ENCODE measurements at regions not wholly inside any gene's neighbourhood (a gene's known extent, or its start where the extent isn't known, plus 50 kb on each side); places are given as distances from the start of the nearest gene placed in this dataset.
"Not testable (repeated sequence)": the region's sequence is repeated elsewhere in the genome, so short reads cannot be mapped to it uniquely, and the experiment has no call there.

DNA sequence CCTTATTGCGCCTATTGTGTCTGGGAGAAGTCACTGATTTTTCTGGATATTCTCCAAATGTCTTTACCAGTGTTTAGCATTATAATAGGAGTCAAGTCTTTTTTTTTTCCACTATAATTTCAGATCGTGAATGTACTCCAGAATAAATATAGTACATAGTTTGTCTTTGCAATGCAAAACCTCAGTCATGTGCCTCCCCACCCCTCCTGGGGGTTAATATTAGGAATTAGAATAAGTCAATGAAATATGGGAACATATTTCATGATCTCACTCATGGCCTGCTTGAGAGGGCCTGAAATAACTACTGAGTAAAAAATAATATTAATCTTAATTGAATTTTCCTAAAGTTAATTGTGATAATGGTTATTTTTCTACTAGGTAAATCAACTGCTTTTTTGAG lies 79.0 kb upstream of the TMEM170B start:
- Histone ChIP-seq H3K14ac (ENCODE audit: low read length) (no peak overlapping the region), H2BK5ac (ENCODE audit: low read depth, low read length, poor library complexity) (no peak overlapping the region), H3K36me3 (ENCODE audit: control insufficient read depth in 1 of 2, insufficient read depth in 2 of 2, low read length in 2 of 2) (no peaks in the 10 kb centered on the region), H3K27me3 (ENCODE audit: insufficient read depth, low read length) (no peaks in the 10 kb centered on the region), H2BK12ac (ENCODE audit: low read length) (no peak overlapping the region), H2BK120ac (ENCODE audit: insufficient read depth, low read length, poor library complexity) (no peak overlapping the region), H2AK5ac (ENCODE audit: low read length) (no peak overlapping the region), H3K18ac (ENCODE audit: low read length) (no peak overlapping the region), H4K12ac (ENCODE audit: low read depth, low read length) (no peak overlapping the region), H3K4ac (ENCODE audit: low read depth, low read length) (no peak overlapping the region), H3K23ac (ENCODE audit: low read length) (no peak overlapping the region), H3K4me3 (ENCODE audit: low read depth, low read length) (no peak overlapping the region), H3K4me2 (ENCODE audit: low read length) (no peak overlapping the region), H3K79me2 (ENCODE audit: control insufficient read depth, insufficient read depth, low read length, poor library complexity) (no peaks in the 10 kb centered on the region), H4K91ac (ENCODE audit: low read depth, low read length) (no peak overlapping the region), H3K27ac (ENCODE audit: low read depth, low read length) (no peak overlapping the region), H3K9me3 (ENCODE audit: insufficient read depth, low read depth, low read length) (no peaks in the 10 kb centered on the region), H3K4me1 (ENCODE audit: control insufficient read depth in 1 of 2, insufficient read depth in 2 of 2, low read length in 2 of 2) (peaks cover 0 to 2% of the 10 kb centered on the region in 2 experiments), H3K79me1 (ENCODE audit: low read length) (no peaks in the 10 kb centered on the region), H4K8ac (ENCODE audit: low read depth, low read length) (no peak overlapping the region), H3K9ac (ENCODE audit: low read length) (no peak overlapping the region), H2AFZ (ENCODE audit: insufficient read depth, low read length, poor library complexity) (no peak overlapping the region)
- no CpG with 5 or more reads among the region's 2 CpGs for WGBS (ENCODE audit: extremely low coverage, insufficient coverage, insufficient read length)
- DNase-seq: no peak

DNA sequence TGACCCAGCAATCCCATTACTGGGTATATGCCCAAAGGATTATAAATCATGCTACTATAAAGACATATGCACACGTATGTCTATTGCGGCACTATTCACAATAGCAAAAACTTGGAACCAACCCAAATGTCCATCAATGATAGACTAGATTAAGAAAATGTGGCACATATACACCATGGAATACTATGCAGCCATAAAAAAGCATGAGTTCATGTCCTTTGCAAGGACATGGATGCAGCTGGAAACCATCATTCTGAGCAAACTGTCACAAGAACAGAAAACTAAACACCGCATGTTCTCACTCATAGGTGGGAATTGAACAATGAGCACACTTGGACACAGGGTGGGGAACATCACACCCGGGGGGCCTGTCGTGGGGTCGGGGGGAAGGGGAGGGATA lies 80.1 kb upstream of the TMEM170B start:
- H2BK5ac ChIP-seq (ENCODE audit: low read depth, low read length, poor library complexity); H3K4me2 ChIP-seq (ENCODE audit: low read length); H2BK120ac ChIP-seq (ENCODE audit: insufficient read depth, low read length, poor library complexity); H2BK12ac ChIP-seq (ENCODE audit: low read length); H4K12ac ChIP-seq (ENCODE audit: low read depth, low read length); H2AK5ac ChIP-seq (ENCODE audit: low read length); H3K9me3 ChIP-seq (ENCODE audit: insufficient read depth, low read depth, low read length); H3K79me2 ChIP-seq (ENCODE audit: control insufficient read depth, insufficient read depth, low read length, poor library complexity); H3K23ac ChIP-seq (ENCODE audit: low read length); H3K18ac ChIP-seq (ENCODE audit: low read length); H3K27ac ChIP-seq (ENCODE audit: low read depth, low read length); H3K14ac ChIP-seq (ENCODE audit: low read length); H4K91ac ChIP-seq (ENCODE audit: low read depth, low read length); H3K9ac ChIP-seq (ENCODE audit: low read length); H3K27me3 ChIP-seq (ENCODE audit: insufficient read depth, low read length); H3K79me1 ChIP-seq (ENCODE audit: low read length); H3K4me1 ChIP-seq (ENCODE audit: control insufficient read depth in 1 of 2, insufficient read depth in 2 of 2, low read length in 2 of 2); H2AFZ ChIP-seq (ENCODE audit: insufficient read depth, low read length, poor library complexity); H4K8ac ChIP-seq (ENCODE audit: low read depth, low read length); DNase-seq; H3K36me3 ChIP-seq (ENCODE audit: control insufficient read depth in 1 of 2, insufficient read depth in 2 of 2, low read length in 2 of 2); H3K4ac ChIP-seq (ENCODE audit: low read depth, low read length); H3K4me3 ChIP-seq (ENCODE audit: low read depth, low read length): not testable (repeated sequence)
- no CpG with 5 or more reads among the region's 6 CpGs for WGBS (ENCODE audit: extremely low coverage, insufficient coverage, insufficient read length)

DNA sequence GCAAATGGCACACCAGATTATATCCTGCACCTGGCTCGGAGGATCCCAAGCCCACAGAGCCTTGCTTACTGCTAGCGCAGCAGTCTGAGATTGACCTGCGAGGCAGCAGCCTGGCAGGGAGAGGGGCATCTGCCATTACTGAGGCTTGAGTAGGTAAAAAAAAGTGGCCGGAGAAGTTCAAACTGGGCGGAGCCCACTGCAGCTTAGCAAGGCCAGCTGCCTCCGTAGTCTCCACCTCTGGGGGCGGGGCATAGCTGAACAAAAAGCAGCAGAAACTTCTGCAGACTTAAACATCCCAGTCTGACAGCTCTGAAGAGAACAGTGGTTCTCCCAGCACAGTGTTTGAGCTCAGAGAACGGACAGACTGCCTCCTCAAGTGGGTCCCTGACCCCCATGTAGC lies 85.4 kb upstream of the TMEM170B start:
- H2BK5ac ChIP-seq (ENCODE audit: low read depth, low read length, poor library complexity); H3K4me2 ChIP-seq (ENCODE audit: low read length); H2AFZ ChIP-seq (ENCODE audit: insufficient read depth, low read length, poor library complexity); H3K9ac ChIP-seq (ENCODE audit: low read length); H2BK120ac ChIP-seq (ENCODE audit: insufficient read depth, low read length, poor library complexity); H3K36me3 ChIP-seq (ENCODE audit: control insufficient read depth in 1 of 2, insufficient read depth in 2 of 2, low read length in 2 of 2); H2BK12ac ChIP-seq (ENCODE audit: low read length); H3K79me2 ChIP-seq (ENCODE audit: control insufficient read depth, insufficient read depth, low read length, poor library complexity); DNase-seq; H3K4me3 ChIP-seq (ENCODE audit: low read depth, low read length); H3K23ac ChIP-seq (ENCODE audit: low read length); H3K79me1 ChIP-seq (ENCODE audit: low read length); H4K91ac ChIP-seq (ENCODE audit: low read depth, low read length); H3K4me1 ChIP-seq (ENCODE audit: control insufficient read depth in 1 of 2, insufficient read depth in 2 of 2, low read length in 2 of 2); H3K14ac ChIP-seq (ENCODE audit: low read length); H3K18ac ChIP-seq (ENCODE audit: low read length); H4K8ac ChIP-seq (ENCODE audit: low read depth, low read length); H2AK5ac ChIP-seq (ENCODE audit: low read length); H3K27me3 ChIP-seq (ENCODE audit: insufficient read depth, low read length); H3K27ac ChIP-seq (ENCODE audit: low read depth, low read length); H3K9me3 ChIP-seq (ENCODE audit: insufficient read depth, low read depth, low read length); H4K12ac ChIP-seq (ENCODE audit: low read depth, low read length); H3K4ac ChIP-seq (ENCODE audit: low read depth, low read length): not testable (repeated sequence)
- no CpG with 5 or more reads among the region's 8 CpGs for WGBS (ENCODE audit: extremely low coverage, insufficient coverage, insufficient read length)

DNA sequence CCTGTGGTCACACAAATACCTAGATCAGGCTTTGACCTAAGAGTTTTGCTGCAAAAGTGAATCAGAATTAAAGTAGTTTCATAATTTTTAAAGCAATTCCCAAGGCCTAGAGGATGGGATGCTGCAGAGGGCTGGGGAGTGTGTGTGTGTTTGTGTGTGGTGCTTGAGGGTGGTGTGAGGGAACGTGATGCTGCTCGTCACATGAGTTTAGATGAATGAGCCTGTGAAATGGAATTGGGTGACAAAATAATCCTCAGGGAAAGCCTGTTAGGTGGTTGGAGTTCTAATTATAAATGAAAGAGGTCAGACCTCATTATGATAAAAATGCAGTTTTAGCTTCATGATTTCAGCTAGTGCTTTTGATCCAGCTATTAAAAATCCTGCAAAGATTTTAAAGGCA lies 87.5 kb upstream of the TMEM170B start:
- Histone ChIP-seq H3K27ac (ENCODE audit: low read depth, low read length) (no peak overlapping the region), H3K9ac (ENCODE audit: low read length) (no peak overlapping the region), H3K4ac (ENCODE audit: low read depth, low read length) (no peak overlapping the region), H3K23ac (ENCODE audit: low read length) (no peak overlapping the region), H4K8ac (ENCODE audit: low read depth, low read length) (no peak overlapping the region), H3K36me3 (ENCODE audit: control insufficient read depth in 1 of 2, insufficient read depth in 2 of 2, low read length in 2 of 2) (no peaks in the 10 kb centered on the region), H2BK120ac (ENCODE audit: insufficient read depth, low read length, poor library complexity) (no peak overlapping the region), H2AFZ (ENCODE audit: insufficient read depth, low read length, poor library complexity) (no peak overlapping the region), H4K12ac (ENCODE audit: low read depth, low read length) (no peak overlapping the region), H3K4me3 (ENCODE audit: low read depth, low read length) (no peak overlapping the region), H2BK12ac (ENCODE audit: low read length) (no peak overlapping the region), H2AK5ac (ENCODE audit: low read length) (no peak overlapping the region), H3K79me1 (ENCODE audit: low read length) (no peaks in the 10 kb centered on the region), H3K9me3 (ENCODE audit: insufficient read depth, low read depth, low read length) (no peaks in the 10 kb centered on the region), H3K27me3 (ENCODE audit: insufficient read depth, low read length) (no peaks in the 10 kb centered on the region), H3K4me1 (ENCODE audit: control insufficient read depth in 1 of 2, insufficient read depth in 2 of 2, low read length in 2 of 2) (no peaks in the 10 kb centered on the region), H2BK5ac (ENCODE audit: low read depth, low read length, poor library complexity) (no peak overlapping the region), H3K4me2 (ENCODE audit: low read length) (no peak overlapping the region), H3K14ac (ENCODE audit: low read length) (no peak overlapping the region), H3K79me2 (ENCODE audit: control insufficient read depth, insufficient read depth, low read length, poor library complexity) (no peaks in the 10 kb centered on the region), H4K91ac (ENCODE audit: low read depth, low read length) (no peak overlapping the region), H3K18ac (ENCODE audit: low read length) (no peak overlapping the region)
- WGBS (ENCODE audit: extremely low coverage, insufficient coverage, insufficient read length): no CpG with 5 or more reads among the region's 2 CpGs
- DNase-seq: no peak
